HL-60 (cell line): ENCODE measurements at regions not wholly inside any gene's neighbourhood (a gene's known extent, or its start where the extent isn't known, plus 50 kb on each side); places are given as distances from the start of the nearest gene placed in this dataset.

Experiments used
- GABPA ChIP-seq: IDR thresholded peaks from 2 replicates; pipeline ENCODE4 v1.6.1; 2012; ENCODE audit warnings: low read depth
- POLR2AphosphoS5 ChIP-seq: IDR thresholded peaks from 2 replicates; pipeline ENCODE4 v1.6.1; 2012; ENCODE audit warnings: low read depth
- SPI1 ChIP-seq: IDR thresholded peaks from 2 replicates; pipeline ENCODE4 v1.6.1; 2012; ENCODE audit warnings: low read depth, mild to moderate bottlenecking, borderline replicate concordance
- TF ChIP-seq, protein P1 (sequence below): IDR thresholded peaks from 2 replicates; pipeline ENCODE4 v1.6.1; 2012; ENCODE audit warnings: low read depth; ENCODE audit not compliant: insufficient replicate concordance
- TF ChIP-seq, protein P2 (sequence below): IDR thresholded peaks from one replicate; pipeline ENCODE4 v1.5.1; 2011; ENCODE audit warnings: low read length, control low read depth, inconsistent platforms; ENCODE audit not compliant: insufficient read depth

DNA sequence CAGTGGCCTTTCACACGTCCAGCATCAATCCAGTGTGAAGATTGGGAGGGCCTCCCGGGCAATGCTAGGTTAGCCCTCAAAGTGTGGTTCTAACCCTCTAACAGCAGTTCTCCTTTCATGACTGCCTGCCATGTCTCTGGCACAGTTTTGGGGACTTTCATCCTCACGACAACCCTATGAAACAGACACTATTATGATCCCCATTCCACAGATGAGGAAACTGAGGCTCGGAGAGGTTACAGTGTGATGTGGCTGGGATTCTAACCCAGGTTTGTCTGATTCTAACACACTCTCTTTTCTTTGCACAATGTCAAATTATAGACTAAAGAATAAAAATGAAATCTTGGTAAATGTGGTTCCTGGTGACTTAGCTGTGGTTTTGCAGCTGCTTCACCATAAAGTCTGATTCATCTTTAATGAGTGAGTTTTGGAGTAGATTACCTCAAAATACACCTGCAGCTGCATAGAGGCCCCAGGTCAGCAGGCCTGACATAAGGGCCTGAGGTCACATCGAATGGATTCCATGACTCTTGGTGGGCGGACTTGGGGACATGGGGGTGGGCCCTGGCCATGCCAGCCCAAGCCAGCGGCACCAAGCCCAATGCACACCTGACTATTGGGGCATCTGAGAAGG is 214.4 kb downstream of the GLI2 start:
- TF ChIP-seq, protein P1, sequence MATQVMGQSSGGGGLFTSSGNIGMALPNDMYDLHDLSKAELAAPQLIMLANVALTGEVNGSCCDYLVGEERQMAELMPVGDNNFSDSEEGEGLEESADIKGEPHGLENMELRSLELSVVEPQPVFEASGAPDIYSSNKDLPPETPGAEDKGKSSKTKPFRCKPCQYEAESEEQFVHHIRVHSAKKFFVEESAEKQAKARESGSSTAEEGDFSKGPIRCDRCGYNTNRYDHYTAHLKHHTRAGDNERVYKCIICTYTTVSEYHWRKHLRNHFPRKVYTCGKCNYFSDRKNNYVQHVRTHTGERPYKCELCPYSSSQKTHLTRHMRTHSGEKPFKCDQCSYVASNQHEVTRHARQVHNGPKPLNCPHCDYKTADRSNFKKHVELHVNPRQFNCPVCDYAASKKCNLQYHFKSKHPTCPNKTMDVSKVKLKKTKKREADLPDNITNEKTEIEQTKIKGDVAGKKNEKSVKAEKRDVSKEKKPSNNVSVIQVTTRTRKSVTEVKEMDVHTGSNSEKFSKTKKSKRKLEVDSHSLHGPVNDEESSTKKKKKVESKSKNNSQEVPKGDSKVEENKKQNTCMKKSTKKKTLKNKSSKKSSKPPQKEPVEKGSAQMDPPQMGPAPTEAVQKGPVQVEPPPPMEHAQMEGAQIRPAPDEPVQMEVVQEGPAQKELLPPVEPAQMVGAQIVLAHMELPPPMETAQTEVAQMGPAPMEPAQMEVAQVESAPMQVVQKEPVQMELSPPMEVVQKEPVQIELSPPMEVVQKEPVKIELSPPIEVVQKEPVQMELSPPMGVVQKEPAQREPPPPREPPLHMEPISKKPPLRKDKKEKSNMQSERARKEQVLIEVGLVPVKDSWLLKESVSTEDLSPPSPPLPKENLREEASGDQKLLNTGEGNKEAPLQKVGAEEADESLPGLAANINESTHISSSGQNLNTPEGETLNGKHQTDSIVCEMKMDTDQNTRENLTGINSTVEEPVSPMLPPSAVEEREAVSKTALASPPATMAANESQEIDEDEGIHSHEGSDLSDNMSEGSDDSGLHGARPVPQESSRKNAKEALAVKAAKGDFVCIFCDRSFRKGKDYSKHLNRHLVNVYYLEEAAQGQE: no peak
- TF ChIP-seq POLR2AphosphoS5 (no peak), GABPA (no peak), SPI1 (no peak)
- TF ChIP-seq, protein P2, sequence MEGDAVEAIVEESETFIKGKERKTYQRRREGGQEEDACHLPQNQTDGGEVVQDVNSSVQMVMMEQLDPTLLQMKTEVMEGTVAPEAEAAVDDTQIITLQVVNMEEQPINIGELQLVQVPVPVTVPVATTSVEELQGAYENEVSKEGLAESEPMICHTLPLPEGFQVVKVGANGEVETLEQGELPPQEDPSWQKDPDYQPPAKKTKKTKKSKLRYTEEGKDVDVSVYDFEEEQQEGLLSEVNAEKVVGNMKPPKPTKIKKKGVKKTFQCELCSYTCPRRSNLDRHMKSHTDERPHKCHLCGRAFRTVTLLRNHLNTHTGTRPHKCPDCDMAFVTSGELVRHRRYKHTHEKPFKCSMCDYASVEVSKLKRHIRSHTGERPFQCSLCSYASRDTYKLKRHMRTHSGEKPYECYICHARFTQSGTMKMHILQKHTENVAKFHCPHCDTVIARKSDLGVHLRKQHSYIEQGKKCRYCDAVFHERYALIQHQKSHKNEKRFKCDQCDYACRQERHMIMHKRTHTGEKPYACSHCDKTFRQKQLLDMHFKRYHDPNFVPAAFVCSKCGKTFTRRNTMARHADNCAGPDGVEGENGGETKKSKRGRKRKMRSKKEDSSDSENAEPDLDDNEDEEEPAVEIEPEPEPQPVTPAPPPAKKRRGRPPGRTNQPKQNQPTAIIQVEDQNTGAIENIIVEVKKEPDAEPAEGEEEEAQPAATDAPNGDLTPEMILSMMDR: no peak
